HG03196 (cell line): ENCODE measurements at regions not wholly inside any gene's neighbourhood (a gene's known extent, or its start where the extent isn't known, plus 50 kb on each side); places are given as distances from the start of the nearest gene placed in this dataset.
"Not testable (repeated sequence)": the region's sequence is repeated elsewhere in the genome, so short reads cannot be mapped to it uniquely, and the experiment has no call there.

ENCODE experiments used
- ATAC-seq: cut with Tn5 transposase; IDR thresholded peaks from one replicate; pipeline ENCODE4 v1.9.1; 2021; ENCODE audit not compliant: unreplicated experiment

GRCh38 chr12:116360579-116361413, 83.3 kb upstream of the MED13L start:
- no peak for ATAC-seq

- no peak for ATAC-seq
Measured at GRCh38 chr12:116361414-116362223, 84.1 kb upstream of the MED13L start.

DNA sequence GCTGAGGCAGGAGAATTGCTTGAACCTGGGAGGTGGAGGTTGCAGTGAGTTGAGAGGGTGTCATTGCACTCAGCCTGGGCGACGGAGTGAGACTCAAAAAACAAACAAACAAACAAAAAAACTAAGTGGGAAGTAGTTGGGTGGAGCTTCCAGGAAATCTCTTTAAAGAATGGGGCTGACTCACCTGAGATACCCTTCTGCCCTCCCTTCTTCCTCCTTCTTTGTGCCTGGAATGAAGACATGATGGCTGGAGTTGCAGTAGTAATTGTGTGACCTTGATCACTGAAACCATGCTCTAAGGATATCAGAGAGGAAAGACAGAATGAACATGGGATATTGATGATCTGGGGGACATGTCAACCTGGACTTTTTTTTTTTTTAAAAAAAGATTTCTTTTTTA, 87.6 kb upstream of the MED13L start:
- no peak for ATAC-seq

- no peak for ATAC-seq
Measured at GRCh38 chr12:116365606-116366455, 88.3 kb upstream of the MED13L start.

GRCh38 chr12:116366456-116366776, 88.9 kb upstream of the MED13L start:
- no peak for ATAC-seq

- no peak for ATAC-seq
Measured at GRCh38 chr12:116366824-116367223, 89.3 kb upstream of the MED13L start.

DNA sequence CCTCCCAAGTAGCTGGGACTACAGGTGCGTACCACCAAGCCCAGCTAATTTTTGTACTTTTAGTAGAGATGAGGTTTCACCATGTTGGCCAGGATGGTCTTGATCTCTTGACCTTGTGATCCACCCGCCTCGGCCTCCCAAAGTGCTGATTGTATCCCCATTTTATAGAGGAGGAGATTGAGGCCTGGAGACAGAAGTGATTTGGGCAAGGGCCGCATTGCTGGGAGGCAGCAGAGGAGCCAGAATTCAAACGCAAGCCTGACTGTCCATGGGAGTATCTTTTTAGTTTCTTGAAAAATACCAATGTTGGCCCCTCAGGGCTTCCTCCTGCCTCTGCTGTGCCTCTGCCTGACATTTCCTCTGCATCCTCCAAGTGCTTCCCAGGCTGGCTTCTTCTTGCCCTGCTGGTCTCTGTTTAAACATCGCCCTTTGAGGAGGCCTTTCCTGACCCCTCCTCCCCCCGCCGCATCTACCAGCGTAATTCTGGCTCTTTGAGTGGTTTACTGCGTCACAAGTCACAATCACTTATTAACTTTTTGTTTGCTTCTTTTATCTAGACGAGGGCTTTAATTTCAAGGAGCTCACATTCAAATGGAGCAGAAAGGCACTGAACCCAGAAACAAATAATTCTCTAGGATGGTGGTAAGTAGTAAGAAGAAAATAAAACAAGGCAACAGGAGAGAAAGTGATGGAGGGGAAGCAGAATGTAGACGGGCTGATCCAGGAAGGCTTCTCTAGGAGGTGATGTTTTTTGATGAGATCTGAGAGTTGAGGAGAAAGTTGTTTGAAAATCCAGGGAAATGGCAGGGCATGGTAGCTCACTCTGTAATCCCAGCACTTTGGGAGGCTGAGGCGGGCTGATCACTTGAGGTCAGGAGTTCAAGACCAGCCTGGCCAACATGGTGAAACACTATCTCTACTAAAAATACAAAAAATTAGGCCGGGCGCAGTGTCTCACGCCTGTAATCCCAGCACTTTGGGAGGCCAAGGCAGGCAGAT, 91.0 kb upstream of the MED13L start:
- ATAC-seq, result no peak

GRCh38 chr12:116370004-116370404, 92.5 kb upstream of the MED13L start:
- no peak for ATAC-seq

- no peak for ATAC-seq
Measured at GRCh38 chr12:116370886-116371580, 93.5 kb upstream of the MED13L start.

DNA sequence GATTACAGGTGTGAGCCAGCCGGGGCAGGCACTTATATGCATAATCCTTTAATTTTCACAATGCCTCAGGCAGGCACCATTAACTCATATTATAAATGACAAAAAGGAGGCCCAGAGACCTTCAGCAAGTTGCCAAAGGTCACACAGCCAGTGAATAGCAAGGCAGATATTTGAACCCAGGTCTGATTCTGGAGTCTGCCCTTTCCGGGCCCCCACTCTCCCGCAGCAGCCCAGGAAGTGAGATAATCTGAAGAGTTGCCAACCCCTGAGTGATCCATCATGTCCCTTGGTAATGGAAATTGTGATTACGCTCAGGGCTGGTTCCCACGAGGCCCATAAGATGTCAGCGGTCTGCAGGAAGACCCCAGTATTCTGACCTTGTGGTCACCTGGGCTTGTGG, 95.3 kb upstream of the MED13L start:
- ATAC-seq, result no peak

DNA sequence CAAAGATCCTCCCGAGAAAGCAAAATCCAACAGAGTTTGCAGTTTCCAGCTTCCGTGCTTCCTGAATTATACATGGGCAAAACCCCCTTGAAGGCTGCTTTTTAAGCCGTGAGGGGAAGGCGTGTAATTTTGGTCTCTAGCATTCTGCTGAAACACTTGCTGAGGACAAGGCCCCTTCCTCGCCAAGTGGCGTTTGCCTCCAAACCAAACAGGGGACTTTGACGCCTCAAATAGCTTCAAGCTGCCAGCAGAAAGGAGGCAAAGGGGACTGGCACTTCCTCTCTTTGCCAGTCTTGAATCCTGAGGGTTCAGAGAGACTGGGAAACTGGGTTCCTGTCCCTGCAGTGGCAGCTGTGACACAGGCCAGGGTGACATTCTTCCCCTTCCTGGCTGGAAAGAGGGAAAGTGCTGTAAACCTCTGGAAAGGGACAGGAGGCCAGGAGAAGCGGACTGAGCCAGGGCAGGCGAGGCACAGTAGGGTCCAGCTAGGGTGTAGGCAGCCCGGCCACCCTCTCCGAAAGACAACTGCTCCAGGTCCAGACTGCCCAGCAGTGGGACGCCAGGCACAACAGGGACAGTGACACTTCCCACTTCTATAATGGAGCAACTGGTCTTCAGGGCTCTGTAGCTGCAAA, 96.2 kb upstream of the MED13L start:
- ATAC-seq, result no peak

- no peak for ATAC-seq
Measured at GRCh38 chr12:116374207-116374606, 96.7 kb upstream of the MED13L start.

DNA sequence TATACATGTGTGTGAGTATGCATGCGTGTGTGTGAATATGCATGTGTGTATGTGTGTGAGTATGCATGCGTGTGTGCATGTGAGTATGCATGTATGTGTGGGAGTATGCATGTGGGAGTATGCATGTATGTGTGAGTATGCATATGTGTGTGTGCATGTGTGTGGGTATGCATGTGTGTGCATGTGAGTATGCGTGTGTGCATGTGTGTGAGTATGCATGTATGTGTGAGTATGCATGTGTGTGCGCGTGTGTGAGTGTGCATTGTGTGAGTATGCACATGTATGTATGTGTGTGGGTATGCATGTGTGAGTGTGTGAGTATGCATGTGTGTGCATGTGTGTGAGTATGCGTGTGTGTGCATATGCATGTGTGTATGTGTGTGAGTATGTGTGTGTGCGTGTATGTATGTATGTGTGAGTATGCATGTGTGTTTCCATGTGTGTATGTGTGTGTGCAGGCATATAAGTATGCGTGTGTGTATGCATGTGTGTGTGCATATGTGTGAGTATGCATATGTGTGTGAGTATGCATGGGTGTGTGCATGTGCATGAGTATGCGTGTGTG, 97.9 kb upstream of the MED13L start:
- no peak for ATAC-seq

- no peak for ATAC-seq
Measured at GRCh38 chr12:116376354-116377193, 99.1 kb upstream of the MED13L start.

GRCh38 chr12:116377194-116377571, 99.7 kb upstream of the MED13L start:
- ATAC-seq, result not testable (repeated sequence)

DNA sequence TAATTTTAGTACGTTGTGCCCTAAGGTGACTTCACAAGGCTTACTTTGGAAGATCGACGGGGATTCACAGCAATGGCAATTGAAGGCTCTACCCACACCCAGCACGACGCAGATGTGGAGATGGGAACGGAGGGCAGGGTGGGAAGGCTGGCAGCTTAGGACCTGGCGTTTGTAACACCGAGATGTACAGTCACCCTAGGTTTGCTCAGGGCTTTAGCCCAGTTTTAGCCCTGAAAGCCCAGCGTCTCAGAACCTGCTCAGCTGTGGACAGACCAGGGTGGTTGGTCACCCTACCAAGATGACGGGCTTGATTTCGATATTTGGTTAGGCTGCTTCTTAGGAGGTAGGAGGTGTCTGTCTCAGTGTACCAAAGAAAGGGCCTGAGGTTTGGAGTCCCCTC, 100.5 kb upstream of the MED13L start:
- no peak for ATAC-seq

GRCh38 chr12:116380108-116380507, 102.6 kb upstream of the MED13L start:
- no peak for ATAC-seq

- not testable (repeated sequence) for ATAC-seq
Measured at GRCh38 chr12:116380740-116381139, 103.2 kb upstream of the MED13L start.
